Liver (tissue), 8 donors: ENCODE measurements at regions not wholly inside any gene's neighbourhood (a gene's known extent, or its start where the extent isn't known, plus 50 kb on each side); places are given as distances from the start of the nearest gene placed in this dataset.

Source experiments
- DNase-seq: peaks from one replicate; pipeline ENCODE4 v3.0.0-alpha.2; 2017; ENCODE audit warnings: low spot score
- H3K27ac ChIP-seq, 2 donors: one replicate each; pipeline ENCODE4 v1.7.0; 2013; ENCODE audit warnings: inconsistent platforms in 2 of 2, low read length in 2 of 2, control low read depth in 1 of 2, low read depth in 1 of 2, mild to moderate bottlenecking in 1 of 2
- H3K27me3 ChIP-seq, 4 donors: one replicate each; pipeline versions ENCODE4 v1.6.1 to v1.7.0; 2013; ENCODE audit warnings: low read length in 3 of 4, inconsistent platforms in 1 of 4, mild to moderate bottlenecking in 1 of 4, moderate library complexity in 1 of 4; ENCODE audit not compliant: control insufficient read depth in 4 of 4, insufficient read depth in 4 of 4
- H3K36me3 ChIP-seq, 4 donors: one replicate each; pipeline versions ENCODE4 v1.6.1 to v1.7.0; 2013; ENCODE audit warnings: low read length in 3 of 4, mild to moderate bottlenecking in 3 of 4, low read depth in 1 of 4, moderate library complexity in 1 of 4; ENCODE audit not compliant: control insufficient read depth in 4 of 4, insufficient read depth in 3 of 4
- H3K4me1 ChIP-seq, 4 donors: one replicate each; pipeline versions ENCODE4 v1.6.1 to v1.7.0; 2013; ENCODE audit warnings: low read length in 3 of 4, mild to moderate bottlenecking in 3 of 4, moderate library complexity in 1 of 4; ENCODE audit not compliant: control insufficient read depth in 4 of 4, insufficient read depth in 4 of 4
- H3K4me3 ChIP-seq, 3 donors: one replicate each; pipeline versions ENCODE4 v1.6.1 to v1.7.0; 2013; ENCODE audit warnings: low read length in 3 of 3, control low read depth in 1 of 3, low read depth in 1 of 3, mild to moderate bottlenecking in 1 of 3
- H3K9ac ChIP-seq, 2 donors: one replicate each; pipeline ENCODE4 v1.7.0; 2013; ENCODE audit warnings: low read length in 2 of 2, mild to moderate bottlenecking in 2 of 2, moderate library complexity in 2 of 2, control low read depth in 1 of 2, low read depth in 1 of 2
- H3K9me3 ChIP-seq, 4 donors: one replicate each; pipeline versions ENCODE4 v1.6.1 to v1.7.0; 2013; ENCODE audit warnings: low read length in 3 of 4; ENCODE audit not compliant: control insufficient read depth in 4 of 4
- EGR1 ChIP-seq, 2 donors: IDR thresholded peaks; 2 replicates each; pipeline ENCODE4 v1.6.1; 2016 to 2018; ENCODE audit warnings: antibody characterized with exemption in 2 of 2, low read depth in 2 of 2
- FOXA1 ChIP-seq: IDR thresholded peaks from 2 replicates; pipeline ENCODE4 v1.6.1; 2016; ENCODE audit warnings: antibody characterized with exemption
- FOXA2 ChIP-seq: IDR thresholded peaks from 2 replicates; pipeline ENCODE4 v1.6.1; 2016; ENCODE audit warnings: antibody characterized with exemption
- GABPA ChIP-seq, 2 donors: IDR thresholded peaks in 1 of 2; conservative IDR thresholded peaks in 1 of 2; 2 replicates each; pipeline ENCODE4 v1.6.1; 2016; ENCODE audit warnings: antibody characterized with exemption in 2 of 2, mild to moderate bottlenecking in 1 of 2, moderate library complexity in 1 of 2
- HNF4A ChIP-seq, 2 donors: conservative IDR thresholded peaks; 2 replicates each; pipeline ENCODE4 v1.6.1; 2016; ENCODE audit warnings: antibody characterized with exemption in 2 of 2, mild to moderate bottlenecking in 2 of 2
- HNF4G ChIP-seq: IDR thresholded peaks from 2 replicates; pipeline ENCODE4 v1.6.1; 2016; ENCODE audit warnings: antibody characterized with exemption
- JUND ChIP-seq, 2 donors: IDR thresholded peaks; 2 replicates each; pipeline ENCODE4 v1.6.1; 2016; ENCODE audit warnings: antibody characterized with exemption in 2 of 2
- NR2F2 ChIP-seq: IDR thresholded peaks from 2 replicates; pipeline ENCODE4 v1.6.1; 2016; ENCODE audit warnings: antibody characterized with exemption
- RAD21 ChIP-seq, 2 donors: IDR thresholded peaks; 2 replicates each; pipeline ENCODE4 v1.6.1; 2016; ENCODE audit warnings: antibody characterized with exemption in 2 of 2, mild to moderate bottlenecking in 2 of 2
- RXRA ChIP-seq, 2 donors: IDR thresholded peaks; 2 replicates each; pipeline ENCODE4 v1.6.1; 2017 to 2018; ENCODE audit warnings: antibody characterized with exemption in 2 of 2, mild to moderate bottlenecking in 1 of 2
- SP1 ChIP-seq: IDR thresholded peaks from 2 replicates; pipeline ENCODE4 v1.6.1; 2018; ENCODE audit warnings: antibody characterized with exemption, mild to moderate bottlenecking
- TAF1 ChIP-seq: conservative IDR thresholded peaks from 2 replicates; pipeline ENCODE4 v1.6.1; 2016; ENCODE audit warnings: antibody characterized with exemption, mild to moderate bottlenecking
- YY1 ChIP-seq: IDR thresholded peaks from 2 replicates; pipeline ENCODE4 v1.6.1; 2016; ENCODE audit warnings: antibody characterized with exemption, mild to moderate bottlenecking
- WGBS: extraction: QIAGEN DNeasy Blood & Tissue Kit; methylation state at CpG from one replicate; pipeline ENCODE4 v1.1.7; 2013; 5-methylcytosine and 5-hydroxymethylcytosine counted together
- TF ChIP-seq, protein P1 (sequence below): IDR thresholded peaks from 2 replicates; pipeline ENCODE4 v1.6.1; 2016; ENCODE audit warnings: antibody characterized with exemption
- TF ChIP-seq, protein P2 (sequence below): IDR thresholded peaks from 2 replicates; pipeline ENCODE4 v1.6.1; 2016; ENCODE audit warnings: antibody characterized with exemption
- TF ChIP-seq, protein P3 (sequence below): IDR thresholded peaks from 2 replicates; pipeline ENCODE4 v1.6.1; 2016; ENCODE audit warnings: antibody characterized with exemption
- TF ChIP-seq, protein P4 (sequence below): fragments of 150-350 bp; IDR thresholded peaks from 2 replicates; pipeline ENCODE4 v1.5.1; 2017; ENCODE audit warnings: improper control_type of control experiment, low read depth, low read length; ENCODE audit not compliant: missing input control
- TF ChIP-seq, protein P5 (sequence below): IDR thresholded peaks from 2 replicates; pipeline ENCODE4 v1.6.1; 2016; ENCODE audit warnings: antibody characterized with exemption, mild to moderate bottlenecking
- donor health status: healthy.
- donor health status: healthy.
- donor health status: healthy.
- donor health status: healthy.
- donor health status: healthy.

DNA sequence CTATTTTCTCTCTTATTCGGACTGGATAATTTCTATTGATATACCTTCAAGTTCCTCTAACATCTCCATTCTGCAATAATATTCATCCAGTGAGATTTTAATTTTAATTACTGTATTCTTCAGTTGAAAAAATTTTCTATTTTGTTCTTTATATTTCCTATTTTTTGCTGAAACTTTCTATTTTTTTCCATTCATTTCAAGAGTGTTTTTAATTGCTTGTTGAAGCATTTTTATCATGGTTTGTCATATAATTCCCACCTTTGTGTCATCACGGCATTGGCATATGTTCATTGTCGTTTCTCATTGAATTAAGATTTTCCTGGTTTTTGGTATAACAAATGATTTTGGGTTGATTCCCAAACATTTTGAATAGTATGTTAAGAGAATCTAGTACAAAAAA is 214.9 kb upstream of the HDDC2 start (continued):
- TF ChIP-seq, protein P1, sequence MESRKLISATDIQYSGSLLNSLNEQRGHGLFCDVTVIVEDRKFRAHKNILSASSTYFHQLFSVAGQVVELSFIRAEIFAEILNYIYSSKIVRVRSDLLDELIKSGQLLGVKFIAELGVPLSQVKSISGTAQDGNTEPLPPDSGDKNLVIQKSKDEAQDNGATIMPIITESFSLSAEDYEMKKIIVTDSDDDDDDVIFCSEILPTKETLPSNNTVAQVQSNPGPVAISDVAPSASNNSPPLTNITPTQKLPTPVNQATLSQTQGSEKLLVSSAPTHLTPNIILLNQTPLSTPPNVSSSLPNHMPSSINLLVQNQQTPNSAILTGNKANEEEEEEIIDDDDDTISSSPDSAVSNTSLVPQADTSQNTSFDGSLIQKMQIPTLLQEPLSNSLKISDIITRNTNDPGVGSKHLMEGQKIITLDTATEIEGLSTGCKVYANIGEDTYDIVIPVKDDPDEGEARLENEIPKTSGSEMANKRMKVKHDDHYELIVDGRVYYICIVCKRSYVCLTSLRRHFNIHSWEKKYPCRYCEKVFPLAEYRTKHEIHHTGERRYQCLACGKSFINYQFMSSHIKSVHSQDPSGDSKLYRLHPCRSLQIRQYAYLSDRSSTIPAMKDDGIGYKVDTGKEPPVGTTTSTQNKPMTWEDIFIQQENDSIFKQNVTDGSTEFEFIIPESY: no peak
- no peak for TF ChIP-seq TAF1
- no peak for TF ChIP-seq FOXA2
- TF ChIP-seq, protein P2, sequence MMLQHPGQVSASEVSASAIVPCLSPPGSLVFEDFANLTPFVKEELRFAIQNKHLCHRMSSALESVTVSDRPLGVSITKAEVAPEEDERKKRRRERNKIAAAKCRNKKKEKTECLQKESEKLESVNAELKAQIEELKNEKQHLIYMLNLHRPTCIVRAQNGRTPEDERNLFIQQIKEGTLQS: no peak
- TF ChIP-seq EGR1 (IDR thresholded peaks at IDR 0.05; ENCODE audit: low read depth in 2 of 2): no peak
- TF ChIP-seq, protein P3, sequence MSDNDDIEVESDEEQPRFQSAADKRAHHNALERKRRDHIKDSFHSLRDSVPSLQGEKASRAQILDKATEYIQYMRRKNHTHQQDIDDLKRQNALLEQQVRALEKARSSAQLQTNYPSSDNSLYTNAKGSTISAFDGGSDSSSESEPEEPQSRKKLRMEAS: no peak
- TF ChIP-seq YY1: no peak
- TF ChIP-seq SP1: no peak
- TF ChIP-seq HNF4A (conservative IDR thresholded peaks at IDR 0.05): no peak
- TF ChIP-seq GABPA (IDR thresholded peaks at IDR 0.05 in 1 of 2, conservative IDR thresholded peaks at IDR 0.05 in 1 of 2): no peak
- no peak for TF ChIP-seq RXRA (IDR thresholded peaks at IDR 0.05)
- no peak for TF ChIP-seq FOXA1
- no peak for TF ChIP-seq NR2F2
- no peak for TF ChIP-seq RAD21 (IDR thresholded peaks at IDR 0.05)

- Histone ChIP-seq H3K9me3 (no peaks in the 10 kb centered on the region), H3K9ac (no peak overlapping the region), H3K4me1 (peaks cover 0 to 6% (median 2%) of the 10 kb centered on the region in 4 donors), H3K27me3 (no peaks in the 10 kb centered on the region), H3K4me3 (no peak overlapping the region), H3K27ac (no peak overlapping the region), H3K36me3 (no peaks in the 10 kb centered on the region)
- no peak for DNase-seq
- TF ChIP-seq, protein P4, sequence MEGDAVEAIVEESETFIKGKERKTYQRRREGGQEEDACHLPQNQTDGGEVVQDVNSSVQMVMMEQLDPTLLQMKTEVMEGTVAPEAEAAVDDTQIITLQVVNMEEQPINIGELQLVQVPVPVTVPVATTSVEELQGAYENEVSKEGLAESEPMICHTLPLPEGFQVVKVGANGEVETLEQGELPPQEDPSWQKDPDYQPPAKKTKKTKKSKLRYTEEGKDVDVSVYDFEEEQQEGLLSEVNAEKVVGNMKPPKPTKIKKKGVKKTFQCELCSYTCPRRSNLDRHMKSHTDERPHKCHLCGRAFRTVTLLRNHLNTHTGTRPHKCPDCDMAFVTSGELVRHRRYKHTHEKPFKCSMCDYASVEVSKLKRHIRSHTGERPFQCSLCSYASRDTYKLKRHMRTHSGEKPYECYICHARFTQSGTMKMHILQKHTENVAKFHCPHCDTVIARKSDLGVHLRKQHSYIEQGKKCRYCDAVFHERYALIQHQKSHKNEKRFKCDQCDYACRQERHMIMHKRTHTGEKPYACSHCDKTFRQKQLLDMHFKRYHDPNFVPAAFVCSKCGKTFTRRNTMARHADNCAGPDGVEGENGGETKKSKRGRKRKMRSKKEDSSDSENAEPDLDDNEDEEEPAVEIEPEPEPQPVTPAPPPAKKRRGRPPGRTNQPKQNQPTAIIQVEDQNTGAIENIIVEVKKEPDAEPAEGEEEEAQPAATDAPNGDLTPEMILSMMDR: peak; percentile 17
- no peak for TF ChIP-seq FOXA2
- peak in 1 of 2 donors; percentile 29 for TF ChIP-seq RAD21 (IDR thresholded peaks at IDR 0.05)
Measured at GRCh38 chr6:125519367-125519766, 217.6 kb upstream of the HDDC2 start.

DNA sequence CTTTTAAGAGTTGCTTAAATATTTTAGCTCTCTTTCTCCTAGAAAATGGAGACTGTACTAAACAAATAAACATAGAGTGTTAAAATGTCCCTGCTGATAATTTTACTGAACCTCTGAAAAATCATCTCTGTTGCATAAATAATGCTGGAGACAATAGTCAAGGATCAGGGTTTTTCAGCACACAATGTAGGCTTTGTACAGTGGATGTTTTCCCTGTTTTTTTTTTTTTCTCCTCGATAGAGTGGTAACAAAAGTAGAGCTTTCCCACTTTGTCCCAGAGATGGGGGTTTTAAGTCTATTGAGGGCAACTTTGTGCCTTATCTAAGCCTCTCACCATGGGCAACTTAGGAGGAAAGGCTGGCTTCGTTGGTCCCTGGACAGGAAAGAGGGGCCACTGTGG is 222.6 kb upstream of the HDDC2 start:
- 31% methylated on average over 2 of the region's 2 CpGs for WGBS
- peaks cover 1 to 22% (median 10%) of the 10 kb centered on the region in 4 donors for H3K4me1 ChIP-seq
- TF ChIP-seq TAF1 (no peak), EGR1 (IDR thresholded peaks at IDR 0.05; ENCODE audit: low read depth in 2 of 2) (no peak), YY1 (no peak), HNF4A (conservative IDR thresholded peaks at IDR 0.05) (no peak), NR2F2 (no peak), JUND (IDR thresholded peaks at IDR 0.05) (no peak), HNF4G (no peak), SP1 (no peak)
- TF ChIP-seq, protein P2: no peak
- TF ChIP-seq, protein P5, sequence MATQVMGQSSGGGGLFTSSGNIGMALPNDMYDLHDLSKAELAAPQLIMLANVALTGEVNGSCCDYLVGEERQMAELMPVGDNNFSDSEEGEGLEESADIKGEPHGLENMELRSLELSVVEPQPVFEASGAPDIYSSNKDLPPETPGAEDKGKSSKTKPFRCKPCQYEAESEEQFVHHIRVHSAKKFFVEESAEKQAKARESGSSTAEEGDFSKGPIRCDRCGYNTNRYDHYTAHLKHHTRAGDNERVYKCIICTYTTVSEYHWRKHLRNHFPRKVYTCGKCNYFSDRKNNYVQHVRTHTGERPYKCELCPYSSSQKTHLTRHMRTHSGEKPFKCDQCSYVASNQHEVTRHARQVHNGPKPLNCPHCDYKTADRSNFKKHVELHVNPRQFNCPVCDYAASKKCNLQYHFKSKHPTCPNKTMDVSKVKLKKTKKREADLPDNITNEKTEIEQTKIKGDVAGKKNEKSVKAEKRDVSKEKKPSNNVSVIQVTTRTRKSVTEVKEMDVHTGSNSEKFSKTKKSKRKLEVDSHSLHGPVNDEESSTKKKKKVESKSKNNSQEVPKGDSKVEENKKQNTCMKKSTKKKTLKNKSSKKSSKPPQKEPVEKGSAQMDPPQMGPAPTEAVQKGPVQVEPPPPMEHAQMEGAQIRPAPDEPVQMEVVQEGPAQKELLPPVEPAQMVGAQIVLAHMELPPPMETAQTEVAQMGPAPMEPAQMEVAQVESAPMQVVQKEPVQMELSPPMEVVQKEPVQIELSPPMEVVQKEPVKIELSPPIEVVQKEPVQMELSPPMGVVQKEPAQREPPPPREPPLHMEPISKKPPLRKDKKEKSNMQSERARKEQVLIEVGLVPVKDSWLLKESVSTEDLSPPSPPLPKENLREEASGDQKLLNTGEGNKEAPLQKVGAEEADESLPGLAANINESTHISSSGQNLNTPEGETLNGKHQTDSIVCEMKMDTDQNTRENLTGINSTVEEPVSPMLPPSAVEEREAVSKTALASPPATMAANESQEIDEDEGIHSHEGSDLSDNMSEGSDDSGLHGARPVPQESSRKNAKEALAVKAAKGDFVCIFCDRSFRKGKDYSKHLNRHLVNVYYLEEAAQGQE: no peak
- TF ChIP-seq, protein P3: no peak
- no peaks in the 10 kb centered on the region for H3K36me3 ChIP-seq
- H3K4me3 ChIP-seq: no peak overlapping the region
- DNase-seq: no peak
- H3K9me3 ChIP-seq: no peaks in the 10 kb centered on the region
- no peaks in the 10 kb centered on the region for H3K27me3 ChIP-seq
- H3K27ac ChIP-seq: no peak overlapping the region
- no peak overlapping the region for H3K9ac ChIP-seq
